GM19468 (cell line): ENCODE measurements at regions not wholly inside any gene's neighbourhood (a gene's known extent, or its start where the extent isn't known, plus 50 kb on each side); places are given as distances from the start of the nearest gene placed in this dataset.

Source experiments
- ATAC-seq: cut with Tn5 transposase; IDR thresholded peaks from one replicate; pipeline ENCODE4 v1.9.1; 2021; ENCODE audit warnings: mild to moderate bottlenecking, moderate library complexity, moderate number of reproducible peaks; ENCODE audit not compliant: unreplicated experiment; ENCODE audit errors: extremely low read depth

DNA sequence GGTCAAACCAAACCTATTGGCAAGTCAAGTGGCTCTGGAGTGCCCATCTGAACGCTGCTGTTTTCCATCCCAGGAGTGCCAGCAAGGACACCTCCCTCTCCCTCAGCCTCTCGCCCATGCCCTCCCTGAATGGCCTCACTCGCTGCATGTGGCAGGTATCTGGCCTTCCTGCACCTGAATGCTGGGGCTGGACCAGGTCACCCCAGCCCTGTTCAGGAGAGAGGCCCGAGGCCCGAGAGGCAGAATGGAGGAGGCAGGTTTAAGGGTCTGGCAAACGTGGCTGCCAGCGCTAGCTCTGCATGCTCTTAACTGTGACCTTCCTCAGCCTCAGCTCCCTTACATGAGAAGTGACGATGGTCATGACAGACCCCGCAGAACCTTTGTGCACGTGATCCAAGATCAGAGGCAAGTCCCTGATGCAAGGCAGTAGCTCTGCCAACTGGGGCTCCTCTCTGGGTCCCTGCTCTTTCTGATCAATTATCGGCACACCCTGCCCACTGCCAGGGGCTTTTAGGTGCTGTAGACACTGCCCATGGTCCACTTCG, 295.7 kb upstream of the ZMIZ1 start:
- ATAC-seq, result no peak

DNA sequence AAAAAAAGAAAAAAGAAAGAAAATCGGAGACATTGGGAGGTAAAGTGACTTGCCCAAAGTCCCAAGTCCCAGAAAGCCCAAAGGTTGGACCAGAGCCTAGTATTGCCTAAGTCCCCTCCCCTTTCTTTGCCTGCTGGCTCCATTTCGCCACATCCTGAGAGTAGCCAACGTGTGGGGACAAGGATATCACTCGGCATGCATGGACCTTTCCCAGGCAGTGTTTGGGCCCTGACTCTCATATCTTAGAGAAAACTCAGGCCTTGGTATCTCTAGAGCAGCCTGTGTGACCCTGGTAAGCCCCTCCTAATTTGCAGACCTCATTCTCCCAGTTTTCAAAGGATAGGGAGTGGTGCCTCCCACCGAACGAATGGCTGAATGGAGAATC, 294.2 kb upstream of the ZMIZ1 start:
- no peak for ATAC-seq

DNA sequence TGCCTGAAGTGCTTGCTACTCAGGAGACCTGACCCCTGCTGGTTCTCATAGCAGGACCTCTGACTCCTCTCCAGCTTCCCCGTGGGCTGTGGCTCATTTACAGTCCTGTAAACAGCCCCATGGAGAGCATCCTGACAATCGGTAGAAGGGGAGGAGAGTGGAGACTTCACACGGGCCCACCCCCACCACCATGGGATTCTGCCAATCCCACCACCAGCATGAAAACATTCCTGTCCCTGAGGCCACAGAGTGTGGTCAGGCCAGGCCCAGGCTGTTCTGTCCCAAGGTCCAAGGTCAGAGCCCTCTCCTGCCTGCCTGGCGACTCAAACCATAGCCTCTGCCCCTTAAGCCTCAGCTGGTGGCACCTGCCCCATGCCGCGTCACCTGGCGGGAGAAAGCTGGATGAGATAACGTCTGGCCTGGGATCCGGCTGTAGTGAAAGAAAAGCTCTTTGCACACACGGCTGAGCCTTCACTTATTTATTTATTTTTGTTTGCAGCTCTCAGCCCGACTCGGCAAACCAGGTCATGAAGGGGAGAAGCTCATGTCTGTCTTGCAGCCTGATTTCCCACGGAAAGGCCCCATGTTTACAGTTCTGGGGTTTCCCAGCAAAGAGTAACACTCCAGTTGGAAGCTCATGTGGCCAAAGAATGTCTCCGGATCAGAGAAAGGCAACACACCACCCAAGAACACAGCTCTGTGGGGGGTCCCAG, 293.6 kb upstream of the ZMIZ1 start:
- ATAC-seq, result no peak

DNA sequence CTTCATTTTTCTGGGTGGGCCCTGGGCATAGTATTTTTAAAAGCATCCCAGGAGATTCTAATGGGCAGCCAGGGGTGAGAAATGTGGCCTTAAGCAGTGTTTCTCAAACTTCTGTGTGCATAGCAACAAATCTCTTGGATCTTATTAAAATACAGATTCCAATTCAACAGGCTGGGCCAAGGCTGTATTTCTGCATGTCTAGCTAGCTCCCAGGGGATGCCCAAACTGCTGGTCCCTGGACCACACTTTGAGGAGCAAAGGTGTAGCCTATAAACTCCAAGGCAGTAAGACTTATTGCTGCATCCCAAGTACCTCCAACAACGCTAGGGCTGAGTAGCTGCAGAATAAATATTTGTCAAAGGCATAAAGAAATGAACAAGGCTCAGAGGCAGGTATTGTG, 292.9 kb upstream of the ZMIZ1 start:
- ATAC-seq, result no peak

DNA sequence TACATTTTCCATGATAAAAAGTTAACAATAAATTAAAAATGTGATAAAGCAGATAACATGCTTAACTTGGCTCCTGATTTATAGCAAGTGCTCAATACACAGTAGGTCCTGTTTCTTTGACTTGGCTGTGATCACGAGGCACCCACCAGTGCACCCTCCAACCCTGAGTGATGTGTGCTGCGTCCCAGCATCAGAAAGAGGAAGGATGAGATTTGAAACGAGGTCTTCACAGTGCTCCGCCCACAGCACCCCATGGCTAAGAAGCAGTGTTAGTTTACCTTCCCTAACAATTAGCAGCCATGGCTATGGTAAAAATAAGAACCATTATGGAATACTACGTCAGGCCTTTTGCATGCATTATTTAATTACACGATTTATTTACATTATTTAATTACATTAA, 292.0 kb upstream of the ZMIZ1 start:
- no peak for ATAC-seq

DNA sequence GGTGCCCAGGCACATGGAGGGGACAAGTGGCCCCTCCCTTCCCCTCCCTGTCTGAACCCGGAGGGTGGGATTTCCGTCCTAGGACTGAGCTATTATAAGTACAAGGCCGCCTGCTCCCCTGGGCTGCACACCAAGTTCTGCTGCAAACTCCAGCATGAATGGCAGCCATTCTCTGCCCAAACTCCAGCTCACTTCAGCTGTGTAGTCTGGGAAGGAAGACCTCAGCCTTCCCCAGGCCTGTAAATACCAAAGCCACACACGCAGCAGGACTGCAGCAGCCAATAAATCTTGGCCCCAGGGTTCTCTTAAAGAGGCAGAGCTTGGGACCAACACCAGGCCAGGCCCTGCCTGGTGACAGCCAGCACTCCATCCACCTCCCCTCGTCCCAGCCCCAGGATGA, 291.3 kb upstream of the ZMIZ1 start:
- no peak for ATAC-seq

DNA sequence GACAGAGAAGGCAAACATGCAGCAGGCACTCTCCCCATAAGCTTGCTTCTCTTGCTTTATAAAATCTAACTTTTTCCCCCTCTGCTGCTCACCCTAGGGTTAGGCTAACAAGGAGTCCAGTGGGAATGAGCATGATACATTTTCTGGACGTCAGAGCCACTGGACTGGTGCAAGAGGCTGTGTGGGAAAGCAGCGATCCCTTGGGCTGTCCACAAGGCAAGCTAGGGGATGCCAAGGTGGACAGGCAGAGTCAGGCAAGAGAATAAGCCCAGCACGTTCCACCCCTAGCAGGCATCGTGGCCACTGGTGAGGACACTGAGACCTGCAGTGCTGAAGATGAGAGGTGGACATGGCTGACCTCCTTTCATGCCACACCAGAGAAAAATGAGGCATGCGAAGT, 290.9 kb upstream of the ZMIZ1 start:
- ATAC-seq, result no peak

DNA sequence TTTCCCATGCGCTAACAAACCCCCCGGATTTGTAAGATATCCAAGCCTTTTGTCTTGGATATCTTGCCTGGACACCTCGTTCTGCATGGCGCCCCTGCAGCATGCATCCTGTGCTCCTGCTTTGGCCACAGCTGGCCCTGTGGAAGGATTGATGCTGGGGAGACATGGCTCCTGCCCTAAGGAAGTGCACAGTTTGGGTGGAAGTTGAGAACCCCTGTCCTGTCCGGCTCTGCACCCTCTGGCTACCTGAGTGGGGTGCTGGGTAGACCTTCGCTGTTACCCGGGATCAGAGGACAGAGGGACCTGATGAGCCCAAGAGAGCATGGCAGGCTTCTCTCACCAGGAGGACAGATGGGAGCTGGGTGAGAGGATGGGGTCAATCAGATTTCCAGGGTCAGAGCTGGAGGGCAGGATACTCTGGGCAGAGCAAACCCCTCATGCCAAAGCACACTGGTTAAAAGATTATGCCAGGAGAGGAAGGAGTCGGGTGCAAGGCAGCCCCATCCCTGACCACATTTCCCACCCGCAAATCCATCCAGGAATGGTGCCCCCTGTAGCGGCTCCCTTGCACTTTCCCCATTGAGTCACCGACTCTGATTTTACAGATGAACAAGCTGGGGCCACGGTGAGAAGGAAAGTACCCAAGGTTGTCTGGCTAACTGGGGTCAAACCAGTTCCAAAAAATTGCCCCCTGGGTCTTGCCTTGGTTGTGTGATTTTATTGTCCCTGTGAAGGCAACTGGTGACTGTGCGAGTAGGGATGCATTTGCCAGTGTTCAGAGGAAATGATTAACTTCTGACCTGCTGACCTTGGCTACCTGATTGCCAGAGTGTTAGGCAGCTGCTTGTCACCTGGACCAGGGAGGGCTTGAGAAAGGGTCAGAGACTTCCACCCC, 290.1 kb upstream of the ZMIZ1 start:
- ATAC-seq, result no peak

DNA sequence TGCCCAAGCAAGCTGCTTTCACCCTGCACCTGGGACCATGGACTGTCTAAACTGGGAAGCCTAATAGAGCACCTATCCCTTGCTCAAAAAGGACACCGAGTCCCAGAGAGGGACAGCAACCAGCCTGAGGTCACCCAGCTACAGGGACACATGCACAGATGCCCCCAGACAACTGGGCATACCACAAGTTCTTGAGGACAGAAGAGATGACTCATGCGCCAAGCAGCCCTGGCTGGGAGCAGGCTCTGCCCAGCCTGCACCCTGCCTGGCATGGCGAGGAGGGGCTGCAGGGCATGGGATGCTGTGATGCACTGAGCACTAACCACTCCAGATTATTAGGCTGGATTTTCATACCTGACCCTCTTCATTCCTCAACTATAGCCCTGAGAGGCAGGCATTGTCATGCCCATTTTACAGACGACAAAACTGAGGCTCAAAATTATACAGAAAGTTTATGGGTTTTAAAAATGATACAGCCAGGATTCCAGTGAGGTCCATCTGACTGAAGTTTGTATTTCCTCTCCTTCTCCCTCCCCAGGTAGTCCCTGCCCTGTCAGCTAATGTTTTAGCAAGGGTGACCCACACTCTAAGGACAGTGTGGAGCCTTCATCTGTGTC, 289.3 kb upstream of the ZMIZ1 start:
- ATAC-seq, result no peak

DNA sequence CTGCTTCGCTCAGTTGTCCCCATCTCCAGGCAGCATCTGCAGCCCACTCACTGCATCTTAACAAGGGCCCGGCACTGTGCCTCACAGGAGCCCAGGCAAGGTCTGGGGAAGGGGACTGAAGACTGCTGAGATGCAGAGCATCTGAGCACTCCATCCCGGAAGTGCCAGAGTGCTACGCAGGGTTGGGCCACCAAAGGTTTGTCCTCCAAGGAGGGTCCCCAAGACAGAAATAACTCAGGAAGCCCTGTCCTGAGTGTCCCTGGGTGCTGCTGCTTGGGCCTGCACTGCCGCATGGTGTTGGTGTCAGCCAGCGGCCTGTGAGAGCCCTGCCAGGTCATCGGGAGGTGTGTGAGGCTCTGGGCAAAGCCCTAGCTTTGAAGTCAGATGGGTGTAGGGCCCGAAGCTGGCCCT, 288.2 kb upstream of the ZMIZ1 start:
- no peak for ATAC-seq

DNA sequence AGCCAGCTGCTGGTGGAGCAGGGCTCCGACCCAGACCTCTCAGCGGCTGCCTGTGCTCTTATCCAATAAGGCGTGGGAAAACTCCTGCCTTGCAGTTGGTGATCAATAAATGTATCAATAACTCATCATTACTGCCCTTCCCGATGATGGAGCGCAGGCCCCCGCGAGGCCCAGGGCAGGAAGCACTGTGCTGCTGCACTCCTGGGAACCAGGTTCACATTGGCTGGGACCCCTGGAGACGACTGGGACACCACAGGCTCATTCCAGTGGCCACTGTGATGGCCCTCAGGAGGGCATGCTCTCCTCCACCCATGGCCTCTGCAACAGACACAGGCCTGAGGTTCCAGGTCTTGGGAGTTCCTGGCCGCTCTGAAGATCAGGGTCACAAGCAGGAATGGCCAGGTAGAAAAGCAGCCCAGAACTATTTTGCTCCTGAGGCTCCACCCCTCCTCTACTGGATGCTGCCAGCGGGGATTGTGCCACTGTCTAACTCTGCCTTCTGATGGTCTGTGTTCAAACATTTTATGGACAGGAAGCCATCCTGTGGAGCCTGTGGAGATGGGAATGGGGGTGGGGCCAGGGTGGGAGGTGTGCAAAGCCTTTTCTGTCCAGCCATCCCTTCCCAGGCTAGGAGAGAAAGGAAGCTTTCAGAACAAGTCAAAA, 287.4 kb upstream of the ZMIZ1 start:
- no peak for ATAC-seq

DNA sequence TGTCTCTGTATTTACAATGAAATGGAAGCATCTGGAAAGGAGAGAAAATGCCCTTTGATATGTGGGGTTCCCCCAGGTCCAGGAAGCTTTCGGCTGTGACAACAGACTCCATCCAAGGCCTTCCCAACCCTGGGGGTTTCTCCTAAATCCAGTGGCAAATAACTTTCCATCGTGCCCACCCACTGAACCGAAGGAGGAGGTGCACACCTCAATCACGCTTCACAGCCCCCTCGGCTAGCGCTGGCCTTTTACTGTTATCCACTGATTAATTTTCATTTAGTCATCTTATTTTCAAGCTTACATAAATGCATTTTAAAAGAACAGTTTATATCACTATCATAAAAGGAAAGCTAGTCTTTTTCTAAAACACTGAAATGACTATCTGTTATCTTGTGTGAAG, 286.8 kb upstream of the ZMIZ1 start:
- ATAC-seq, result no peak

DNA sequence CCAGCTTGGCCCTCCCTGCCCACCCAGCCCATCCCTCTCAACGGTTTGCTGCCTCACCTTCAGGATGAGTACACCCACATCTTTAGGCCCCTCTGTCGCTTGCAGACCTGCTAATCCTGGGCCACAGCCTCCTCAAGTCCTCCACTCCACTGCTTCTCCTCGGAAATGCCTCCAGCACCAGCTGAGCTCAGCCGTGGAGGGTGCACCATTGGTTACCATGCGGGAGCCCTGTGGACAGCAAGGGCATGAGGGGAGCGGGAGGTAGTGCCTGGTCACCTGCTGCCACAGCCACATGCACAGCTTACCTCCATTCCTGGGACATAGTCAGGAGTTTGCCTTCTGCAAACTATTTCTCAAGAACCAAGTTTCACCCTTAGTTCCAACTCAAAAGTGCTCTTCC, 286.3 kb upstream of the ZMIZ1 start:
- no peak for ATAC-seq

DNA sequence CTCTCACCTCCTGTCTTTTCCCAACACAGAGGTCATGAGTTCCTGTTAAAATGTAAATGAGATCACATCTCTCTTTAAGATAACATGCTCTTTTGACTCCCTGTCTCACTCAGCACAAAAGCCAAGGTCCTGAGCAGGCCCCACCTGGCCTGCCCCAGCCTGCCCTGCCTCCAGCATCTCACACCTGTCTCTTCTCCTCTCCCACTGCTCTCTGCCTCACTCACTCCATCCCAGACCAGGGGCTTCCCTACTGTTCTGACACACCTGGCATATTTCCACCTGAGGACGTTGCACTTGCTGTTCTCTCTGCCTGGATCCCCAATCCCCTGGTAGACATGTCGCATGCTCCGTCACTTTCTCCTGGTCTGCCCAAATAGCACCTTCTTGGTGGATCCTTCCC, 285.0 kb upstream of the ZMIZ1 start:
- ATAC-seq, result no peak

DNA sequence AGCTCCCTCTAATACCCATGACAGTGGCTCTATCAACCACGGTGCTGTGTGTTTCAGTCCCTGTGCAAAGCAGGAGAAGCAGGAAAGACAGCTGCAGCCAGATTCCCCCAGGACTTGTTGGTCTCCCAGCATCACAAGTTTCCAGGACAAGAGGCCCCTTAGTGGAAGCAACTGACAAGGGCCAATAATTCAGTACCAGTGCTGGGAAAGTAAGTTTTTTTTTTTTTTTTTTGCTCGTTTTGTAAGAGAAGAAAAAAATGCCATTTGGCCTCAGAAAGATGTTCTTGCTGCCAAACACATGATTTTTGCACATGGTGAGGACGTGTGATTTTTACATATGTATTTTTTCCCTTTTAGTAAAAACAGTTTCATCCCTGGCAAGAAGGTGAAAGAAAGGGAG, 284.2 kb upstream of the ZMIZ1 start:
- no peak for ATAC-seq

DNA sequence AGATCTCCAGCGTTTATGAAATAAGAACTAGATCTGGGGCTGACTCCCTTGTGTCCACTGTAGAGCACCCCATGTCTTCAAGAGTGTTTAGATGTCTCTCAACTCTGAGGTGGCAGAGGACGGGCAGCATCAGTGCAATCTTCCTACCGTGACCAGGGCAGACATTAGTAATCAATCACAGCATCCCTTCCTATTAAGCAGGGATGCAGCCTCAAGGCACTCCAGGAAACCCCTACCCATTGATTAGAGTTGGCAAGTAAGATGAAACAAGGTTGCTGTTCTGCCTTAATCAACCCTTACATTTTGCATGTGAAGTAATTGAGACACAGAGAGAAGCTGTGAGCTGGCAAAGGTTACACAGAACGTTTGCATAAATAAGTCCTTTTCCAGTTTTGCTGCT, 283.7 kb upstream of the ZMIZ1 start:
- ATAC-seq, result no peak

DNA sequence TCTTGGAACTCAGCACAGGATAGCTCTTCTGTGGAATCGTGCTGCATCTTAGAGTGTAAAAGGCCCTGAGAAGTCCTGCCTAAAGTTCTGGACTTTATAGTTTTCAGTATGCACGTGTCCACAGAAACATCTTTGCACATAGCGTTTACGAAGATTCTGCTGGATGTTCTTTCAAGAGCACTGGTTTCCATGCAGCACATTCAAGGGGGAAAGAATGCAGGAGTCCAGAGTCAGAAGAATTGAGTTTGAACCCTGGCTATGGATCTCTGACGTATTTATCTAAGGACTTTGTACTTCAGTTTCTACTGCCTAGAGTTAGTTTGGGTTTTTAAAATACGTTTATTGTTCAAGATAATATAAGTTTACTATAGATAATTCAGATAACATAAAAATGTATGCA, 282.8 kb upstream of the ZMIZ1 start:
- ATAC-seq, result no peak

DNA sequence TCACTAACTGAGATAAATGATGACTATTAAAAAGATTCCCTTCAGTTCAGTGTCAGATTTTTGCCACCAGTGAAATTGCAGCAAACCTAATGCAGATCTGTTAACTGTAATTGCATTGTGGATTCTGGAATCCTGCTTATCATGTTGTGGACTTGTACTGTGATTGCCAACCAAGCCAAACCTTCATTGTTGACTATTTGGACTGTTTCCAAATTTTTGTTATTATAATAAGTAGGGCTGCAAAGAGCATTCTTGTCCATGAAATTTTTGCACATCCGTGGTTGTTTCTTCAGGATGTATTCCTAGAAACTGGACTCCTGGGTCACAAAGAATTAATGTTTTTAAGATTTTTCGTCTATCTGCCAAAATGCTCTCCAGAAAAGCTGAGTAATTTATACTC, 281.6 kb upstream of the ZMIZ1 start:
- ATAC-seq, result no peak

DNA sequence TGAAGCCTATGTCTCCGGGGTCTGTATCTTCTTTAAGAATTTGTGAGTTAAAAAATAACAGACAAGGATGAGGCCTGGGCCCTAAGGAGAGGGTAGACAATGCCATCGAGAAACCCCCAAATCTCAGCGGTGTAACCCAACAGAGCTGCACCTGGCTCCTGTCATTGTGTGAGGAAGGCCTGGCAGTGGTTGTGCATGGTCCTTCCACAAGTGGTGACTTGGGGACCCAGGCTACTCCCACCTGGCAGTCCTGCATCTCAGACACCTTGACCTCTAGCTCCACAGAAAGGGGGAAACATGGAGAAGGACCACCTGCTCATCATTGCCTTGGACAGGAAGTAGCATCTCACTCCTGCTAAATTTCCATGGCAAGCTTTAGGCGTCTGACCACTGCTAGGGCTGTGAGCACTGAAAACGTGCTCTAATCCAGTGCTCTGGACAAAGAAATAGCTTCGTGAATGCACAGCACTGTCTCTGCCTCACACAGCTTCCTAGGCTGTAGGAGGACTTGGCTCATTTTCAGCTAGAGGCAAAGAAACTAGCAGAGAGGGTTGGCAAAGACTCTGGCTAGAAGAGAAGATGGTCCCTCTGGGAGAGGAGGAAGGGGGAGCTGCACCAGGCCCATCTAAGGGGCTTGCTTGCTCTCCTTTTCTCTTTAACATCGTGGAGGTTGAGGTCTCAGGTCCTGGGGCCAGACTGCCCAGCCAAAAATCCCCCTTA, 273.9 kb upstream of the ZMIZ1 start:
- ATAC-seq, result no peak
